ENCODE measurements at regions not wholly inside any gene's neighbourhood (a gene's known extent, or its start where the extent isn't known, plus 50 kb on each side); places are given as distances from the start of the nearest gene placed in this dataset.
A peak's percentile ranks its signal among the peaks of the same experiment; 100 is the strongest.

DNA sequence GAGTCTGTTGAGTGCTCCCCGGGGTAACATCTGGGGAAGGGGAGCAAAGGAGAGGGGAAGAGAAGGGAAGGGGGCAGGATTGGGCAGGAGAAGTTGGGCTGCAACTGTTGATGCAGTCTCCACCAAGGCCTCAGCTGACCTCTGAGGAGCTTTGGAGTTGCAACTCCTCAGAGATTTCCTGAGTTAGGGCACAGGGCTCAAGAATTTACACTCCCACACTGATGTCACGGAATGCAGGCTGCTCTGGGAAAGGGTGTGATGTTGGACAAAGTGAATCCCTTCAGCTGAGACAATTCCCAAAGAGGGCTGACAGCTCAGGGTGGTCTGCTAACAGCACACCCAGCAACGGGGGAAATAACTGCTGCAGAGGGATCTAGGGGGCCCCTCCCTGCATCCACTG, 295.6 kb downstream of the PCNX1 start:
- no peak for DNase-seq

DNA sequence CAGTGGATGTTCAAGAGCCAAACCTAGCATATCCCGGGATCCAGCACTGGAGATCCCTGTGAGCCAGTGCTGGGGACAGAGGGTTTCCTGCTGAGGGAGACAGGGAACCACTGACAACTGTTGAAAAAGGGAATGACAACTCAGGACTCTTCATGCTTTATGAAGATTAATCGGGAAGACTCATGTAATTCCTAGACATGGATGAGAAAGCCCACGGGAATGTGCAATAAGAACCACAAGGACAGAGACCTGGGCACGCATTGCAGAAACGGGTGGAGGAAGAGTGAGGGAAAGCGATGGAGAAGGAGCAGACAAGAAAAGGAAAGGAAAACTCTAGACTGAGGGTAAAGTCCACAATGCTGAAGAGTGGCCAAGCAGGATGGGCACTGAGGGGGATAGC, 296.0 kb downstream of the PCNX1 start:
- no peak for DNase-seq

DNA sequence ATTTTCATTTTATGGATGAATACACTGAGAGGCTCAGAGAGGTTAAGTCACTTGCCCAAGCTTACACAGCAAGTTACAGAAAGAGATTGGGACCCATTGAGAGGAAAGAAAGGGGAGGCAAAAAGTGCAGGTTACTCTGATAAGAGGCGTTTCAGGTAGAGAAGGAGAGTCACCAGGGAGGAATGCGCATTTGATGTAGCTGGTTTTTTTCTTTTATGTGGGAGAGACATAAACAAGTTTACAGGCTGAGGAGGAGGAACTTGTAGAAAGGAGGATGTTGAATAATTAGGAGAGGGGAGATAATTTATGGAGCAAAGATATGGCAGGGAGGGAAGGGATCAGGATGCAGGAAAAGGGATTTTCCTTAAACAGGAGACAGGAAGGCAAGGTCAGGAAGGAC, 297.0 kb downstream of the PCNX1 start:
- no peak for DNase-seq

DNA sequence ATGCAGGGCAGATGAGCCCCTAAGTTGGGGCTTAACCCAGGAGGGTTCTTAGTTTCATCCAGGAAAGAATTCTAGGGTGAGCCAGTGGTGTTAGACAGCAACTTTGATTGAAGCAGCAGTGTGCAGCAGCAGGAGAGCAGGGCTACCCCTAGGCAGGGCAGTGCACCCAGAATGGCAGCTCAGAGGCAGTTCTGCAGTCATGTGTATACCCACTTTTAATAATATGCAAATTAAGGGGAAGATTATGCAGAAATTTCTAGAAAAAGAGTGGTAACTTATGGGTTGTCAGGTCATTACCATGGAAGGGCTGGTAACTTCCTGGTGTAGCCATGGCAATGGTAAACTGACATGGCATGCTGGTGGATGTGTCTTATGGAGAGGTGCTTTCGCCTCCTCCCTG, 297.5 kb downstream of the PCNX1 start:
- no peak for DNase-seq

DNA sequence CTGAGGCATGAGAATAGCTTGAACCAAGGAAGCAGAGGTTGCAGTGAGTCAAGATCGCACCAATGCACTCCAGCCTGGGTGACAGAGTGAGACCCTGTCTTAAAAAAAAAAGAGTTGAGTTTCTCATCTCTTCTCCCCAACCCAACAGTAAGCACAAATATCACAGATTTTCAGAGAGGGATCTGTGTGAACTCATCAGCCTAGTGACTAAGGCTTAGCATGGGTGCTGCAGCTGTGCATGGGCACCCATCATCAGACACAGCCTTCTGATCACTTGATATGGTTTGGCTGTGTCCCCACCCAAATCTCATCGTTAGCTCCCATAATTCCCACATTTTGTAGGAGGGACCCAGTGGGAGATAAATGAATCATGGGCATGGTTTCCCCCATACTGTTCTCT, 298.9 kb downstream of the PCNX1 start:
- no peak for DNase-seq

DNA sequence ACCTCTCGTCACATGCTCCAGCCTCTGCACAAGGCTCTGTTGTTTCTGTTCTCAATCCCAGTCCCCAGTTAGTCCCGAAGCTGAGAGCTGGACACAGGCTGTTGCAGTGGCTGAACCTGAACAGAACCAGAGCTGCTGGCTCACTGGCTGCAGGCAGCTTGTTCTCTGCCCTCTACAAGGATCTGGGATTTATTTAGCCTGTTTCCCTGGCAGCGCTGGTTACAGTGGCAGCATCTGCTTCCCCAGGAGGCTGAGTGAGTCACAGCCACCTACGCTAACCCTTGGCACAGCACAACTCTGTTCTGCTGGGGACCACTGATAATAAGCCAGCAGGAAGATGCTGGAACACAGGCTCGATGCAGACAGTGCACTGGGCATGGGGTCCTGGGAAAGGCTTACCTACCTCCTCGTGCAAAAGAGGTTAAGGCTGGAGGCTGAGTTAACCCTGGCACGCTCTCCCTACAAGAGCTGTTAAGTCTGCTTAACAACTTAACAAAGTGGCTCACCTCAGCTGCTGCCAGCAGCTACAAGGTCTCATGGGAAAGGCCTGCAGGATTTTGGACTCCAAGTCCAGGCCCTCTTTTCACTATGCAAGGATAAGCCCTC, 299.6 kb downstream of the PCNX1 start:
- DNase-seq: no peak

DNA sequence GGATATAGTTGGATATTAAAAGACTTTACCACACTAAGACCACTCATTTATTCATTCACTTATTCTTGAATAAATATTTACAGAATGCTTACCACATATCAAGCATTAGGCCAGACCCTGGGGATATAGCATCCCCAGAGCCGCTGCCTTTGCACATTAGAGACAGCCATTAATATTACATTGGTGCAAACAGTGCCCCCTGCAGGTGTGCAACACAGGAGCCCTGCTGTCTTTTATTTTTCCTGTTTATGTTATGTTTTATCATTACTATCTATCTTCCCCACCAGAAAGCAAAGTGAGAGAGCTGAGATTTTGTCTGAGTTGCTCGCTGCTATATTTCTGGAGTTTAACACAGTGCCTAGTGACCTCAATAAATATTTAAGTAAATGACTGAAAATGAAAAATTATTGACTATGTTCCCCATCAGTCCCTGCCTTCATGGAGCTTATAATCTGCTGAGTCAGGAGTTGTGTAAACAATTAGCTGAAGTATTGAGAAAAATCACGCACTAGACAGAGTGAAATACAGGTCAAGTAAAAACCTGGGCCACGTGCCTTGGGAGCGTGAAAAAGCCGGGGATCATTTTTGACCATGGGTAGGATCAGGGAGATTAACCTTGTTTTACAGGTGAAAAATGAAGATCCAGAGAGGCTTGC, 301.6 kb downstream of the PCNX1 start:
- no peak for DNase-seq

DNA sequence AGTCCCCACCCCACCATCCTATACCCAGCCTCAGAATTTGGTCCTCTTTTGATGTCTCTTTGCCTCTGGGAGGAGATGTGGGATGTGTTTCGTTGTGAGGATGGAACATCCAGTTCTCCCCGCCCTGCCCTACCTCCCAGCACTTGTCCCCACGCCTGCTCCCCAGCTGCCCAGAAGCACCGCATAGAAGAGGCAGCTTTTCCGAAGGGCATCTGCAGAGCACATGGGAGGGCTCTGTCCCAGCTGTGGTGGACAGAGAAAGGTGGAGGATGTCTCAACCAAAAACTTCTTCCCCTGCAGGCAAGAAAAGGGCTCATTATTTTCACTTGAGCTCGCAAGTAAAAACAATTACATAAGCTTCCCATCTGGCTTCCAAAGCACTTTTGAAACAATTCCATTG, 302.6 kb downstream of the PCNX1 start:
- DNase-seq: no peak

DNA sequence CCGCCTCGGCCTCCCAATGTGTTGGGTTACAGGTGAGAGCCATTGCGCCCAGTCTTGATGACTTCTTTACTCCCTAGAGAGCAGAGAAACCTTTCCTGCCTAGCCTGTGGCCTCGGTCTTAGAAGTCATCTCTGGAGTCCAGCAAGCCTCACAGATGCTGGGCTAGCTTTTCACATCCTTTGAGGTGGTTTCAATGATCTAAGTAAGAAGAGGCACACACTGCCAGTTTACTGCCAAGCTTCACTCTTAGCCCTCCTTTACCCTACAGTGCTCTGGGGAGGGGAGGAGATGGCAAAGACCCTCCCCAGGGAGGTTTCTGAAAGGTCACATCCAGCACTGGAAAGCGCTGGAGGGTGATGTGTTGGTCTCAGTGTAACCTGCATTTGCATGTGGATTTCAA, 304.8 kb downstream of the PCNX1 start:
- DNase-seq: no peak

DNA sequence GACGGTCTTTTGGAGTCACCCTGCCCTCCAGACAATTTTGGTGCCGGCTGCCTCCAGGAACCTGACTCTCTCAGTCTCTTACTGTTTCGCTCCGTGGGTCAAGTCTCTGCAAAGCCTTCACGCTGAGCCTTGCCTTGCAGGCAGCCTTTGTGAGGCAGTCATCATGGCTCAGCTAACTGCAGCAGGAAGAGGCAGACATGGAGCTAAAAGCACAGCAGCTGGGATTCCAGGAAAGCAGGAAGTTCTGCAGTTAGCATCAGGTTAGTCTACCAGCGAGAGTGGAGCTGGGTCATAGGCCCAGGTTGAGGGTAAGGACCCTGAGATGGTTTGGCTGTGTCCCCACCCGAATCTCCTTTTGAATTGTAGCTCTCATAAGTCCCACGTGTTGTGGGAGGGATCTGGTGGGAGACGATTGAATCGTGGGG, 305.4 kb downstream of the PCNX1 start:
- DNase-seq: no peak

DNA sequence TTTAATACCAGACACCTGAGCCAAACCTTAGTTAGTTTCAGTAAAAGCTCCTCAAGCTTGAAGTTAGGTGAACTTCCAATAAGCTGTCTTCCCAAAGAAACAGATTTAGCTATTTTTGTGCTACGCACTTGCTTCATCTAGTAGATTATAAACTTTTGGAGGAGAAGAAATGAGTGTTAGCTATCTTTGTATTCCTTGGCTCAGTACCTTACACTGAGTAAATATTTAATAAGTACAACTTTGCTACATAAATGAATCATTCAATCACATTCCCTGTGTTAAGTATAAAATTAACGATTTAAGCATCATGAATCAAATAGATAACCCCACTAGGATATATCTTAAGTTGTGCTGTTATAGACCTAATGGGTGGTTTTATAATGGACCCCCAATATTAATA, 307.0 kb downstream of the PCNX1 start:
- no peak for DNase-seq

DNA sequence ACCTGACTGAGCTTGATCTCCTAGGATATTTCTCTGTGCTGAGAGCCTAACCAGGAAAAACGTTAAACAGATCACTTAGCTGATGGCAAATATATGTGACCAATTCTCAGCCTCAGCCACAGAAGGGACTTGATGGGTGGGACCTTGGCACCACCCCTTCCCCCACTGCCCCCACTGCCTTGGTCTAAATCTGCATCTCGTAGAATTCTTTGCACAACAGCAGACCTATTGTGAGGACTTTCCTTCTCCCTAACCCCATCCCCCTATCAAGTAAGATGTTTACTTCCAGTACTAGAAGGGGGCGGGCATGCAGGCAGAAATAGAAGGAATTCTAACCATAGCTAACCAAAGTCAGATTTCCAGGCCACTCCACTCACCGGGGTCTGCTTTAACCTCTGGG, 313.2 kb downstream of the PCNX1 start:
- DNase-seq: no peak

DNA sequence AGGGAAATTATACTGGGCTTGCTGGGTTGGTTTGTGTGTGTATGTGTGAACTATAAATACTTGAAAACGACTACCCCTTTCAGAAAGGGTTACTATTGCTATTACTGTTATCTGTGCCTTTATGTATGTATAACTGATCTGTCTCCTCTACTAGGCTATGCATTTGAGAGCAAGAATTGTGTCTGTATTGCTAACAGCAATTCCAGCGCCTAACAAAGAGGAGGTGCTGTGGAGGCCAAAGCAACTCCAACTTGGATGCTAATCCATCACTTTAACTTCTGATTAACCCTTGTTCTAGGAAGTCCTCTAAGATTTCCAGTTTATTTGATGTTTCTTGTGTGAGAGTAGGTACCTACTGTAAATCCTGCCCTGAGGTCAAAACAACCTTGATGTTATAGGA, 313.9 kb downstream of the PCNX1 start:
- DNase-seq: no peak

DNA sequence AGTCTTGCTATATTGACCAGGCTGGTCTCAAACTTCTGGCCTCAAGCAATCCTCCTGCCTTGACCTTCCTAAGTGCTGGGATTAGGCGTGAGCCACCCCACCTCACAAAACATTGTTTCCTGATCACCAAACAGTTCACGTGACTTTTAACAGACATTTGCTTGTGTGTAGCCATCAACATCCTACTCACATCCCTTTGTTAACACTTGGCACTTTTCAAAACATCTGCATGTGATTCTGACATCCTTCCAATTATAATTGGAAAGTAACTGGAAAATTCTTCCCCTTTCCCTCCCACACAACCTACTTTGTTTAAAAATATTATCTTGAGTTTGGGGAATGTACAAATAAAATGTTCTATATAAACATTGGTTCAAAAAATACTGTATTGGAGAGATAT, 317.9 kb downstream of the PCNX1 start:
- no peak for DNase-seq

DNA sequence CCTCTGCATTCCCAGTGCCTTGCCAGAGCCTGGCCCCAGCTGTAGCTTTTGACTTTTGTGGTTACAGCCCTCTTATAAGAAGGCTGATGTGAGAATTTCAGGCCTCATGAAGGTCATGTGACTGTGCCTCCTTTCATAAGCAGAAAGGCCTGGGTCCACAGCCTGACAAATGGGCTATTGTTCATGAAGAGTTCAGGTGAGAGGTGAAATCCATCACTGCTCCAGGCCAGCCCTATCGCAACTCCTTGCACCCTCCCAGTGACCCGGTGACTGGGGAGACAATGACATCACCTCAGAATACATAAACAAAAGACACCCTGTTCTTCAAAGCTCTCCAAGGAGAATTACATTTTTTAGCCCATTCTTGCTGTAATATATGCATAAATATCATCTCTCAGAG, 321.5 kb downstream of the PCNX1 start:
- DNase-seq: no peak

DNA sequence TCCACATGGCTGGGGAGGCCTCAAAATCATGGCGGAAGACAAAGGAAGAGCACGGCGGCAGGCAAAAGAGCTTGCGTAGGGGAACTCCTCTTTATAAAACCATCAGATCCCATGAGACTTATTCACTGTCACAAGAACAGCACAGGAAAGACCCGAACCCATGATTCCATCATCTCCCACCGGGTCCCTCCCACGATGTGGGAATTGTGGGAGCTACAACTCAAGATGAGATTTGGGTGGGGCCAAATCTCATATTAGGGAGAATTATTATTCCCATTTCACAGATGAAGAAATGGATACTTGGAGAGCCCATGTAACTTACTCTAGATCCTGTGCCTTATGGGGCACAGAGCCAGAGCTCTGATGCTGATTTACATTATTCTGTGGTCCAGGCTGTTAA, 322.6 kb downstream of the PCNX1 start:
- no peak for DNase-seq

DNA sequence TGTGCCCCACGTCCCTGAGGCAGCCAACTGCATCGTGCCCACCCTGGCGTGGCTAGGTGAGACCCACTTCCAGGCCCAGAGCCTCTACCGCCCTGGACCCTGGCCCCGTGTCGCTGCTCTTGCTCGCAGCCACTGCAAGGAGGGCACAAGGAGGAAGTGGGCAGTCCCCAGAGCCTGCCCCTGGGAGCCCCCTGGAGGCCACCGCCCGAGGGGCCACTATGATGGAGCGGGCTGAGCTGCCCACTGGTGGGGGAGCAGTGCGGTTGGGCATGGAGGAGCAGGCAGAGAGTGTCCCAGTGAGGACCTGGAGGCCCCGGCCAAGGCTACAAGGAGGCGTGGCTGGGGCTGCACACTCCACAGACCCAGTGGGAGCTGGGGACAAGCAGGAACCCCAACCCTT, 323.6 kb downstream of the PCNX1 start:
- DNase-seq: no peak

DNA sequence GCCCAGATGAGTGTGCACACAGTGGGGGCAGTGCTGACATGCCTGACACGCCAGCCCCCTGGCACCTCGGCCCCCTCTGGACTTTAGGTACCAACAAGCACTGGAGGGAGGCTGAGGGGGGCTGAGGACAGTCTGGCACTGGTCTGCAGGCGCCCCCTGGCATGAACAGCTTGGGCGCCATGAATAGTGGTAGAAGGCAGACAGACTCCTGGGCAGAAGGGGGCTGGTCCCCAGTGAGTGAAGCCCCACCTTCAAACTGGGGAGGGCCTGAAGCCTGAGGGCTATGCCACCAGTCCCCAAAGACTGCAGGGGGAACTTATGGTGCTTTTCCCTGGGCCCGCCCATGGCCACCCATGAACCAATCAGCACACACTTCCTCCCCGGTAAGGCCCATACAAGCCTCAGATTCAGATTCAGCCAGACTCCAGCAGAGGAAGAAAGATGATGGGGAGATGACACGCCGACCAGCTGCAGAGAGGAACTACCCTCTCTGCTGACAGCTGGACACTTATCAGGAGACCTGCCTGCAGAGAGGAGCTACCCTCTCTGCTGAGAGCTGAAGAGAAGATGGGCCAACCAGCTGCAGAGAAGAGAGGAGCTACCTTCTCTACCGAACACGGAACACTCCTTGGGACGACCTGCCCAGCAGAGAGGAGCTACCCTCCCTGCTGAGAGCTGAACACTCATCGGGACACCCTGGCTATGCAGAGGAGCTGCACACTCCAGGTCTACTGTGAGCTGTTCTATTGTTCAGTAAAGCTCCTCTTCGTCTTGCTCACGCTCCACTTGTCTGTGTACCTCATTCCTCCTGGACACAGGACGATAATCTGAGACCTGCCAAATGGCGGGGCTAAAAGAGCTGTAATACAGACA, 324.5 kb downstream of the PCNX1 start:
- DNase-seq: no peak

DNA sequence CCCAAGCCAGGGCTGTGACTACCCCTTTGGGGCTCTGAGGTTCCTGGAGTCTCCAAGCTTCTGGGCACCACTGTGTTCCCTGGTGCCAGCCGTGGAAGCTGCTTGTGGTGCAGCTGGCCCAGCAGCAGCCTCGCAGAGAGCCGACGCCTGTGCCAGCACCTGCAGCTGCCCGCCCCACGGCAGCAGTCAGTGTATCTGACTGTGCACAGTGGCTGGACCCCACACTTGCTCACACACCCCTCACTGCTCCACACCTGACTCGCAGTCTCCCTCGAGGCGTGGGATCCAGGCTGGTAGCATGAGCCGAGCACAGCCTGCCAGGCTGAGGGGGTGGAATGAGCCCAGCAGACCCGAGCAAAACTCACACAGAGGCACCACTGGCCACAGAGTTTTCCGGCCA, 325.2 kb downstream of the PCNX1 start:
- no peak for DNase-seq

DNA sequence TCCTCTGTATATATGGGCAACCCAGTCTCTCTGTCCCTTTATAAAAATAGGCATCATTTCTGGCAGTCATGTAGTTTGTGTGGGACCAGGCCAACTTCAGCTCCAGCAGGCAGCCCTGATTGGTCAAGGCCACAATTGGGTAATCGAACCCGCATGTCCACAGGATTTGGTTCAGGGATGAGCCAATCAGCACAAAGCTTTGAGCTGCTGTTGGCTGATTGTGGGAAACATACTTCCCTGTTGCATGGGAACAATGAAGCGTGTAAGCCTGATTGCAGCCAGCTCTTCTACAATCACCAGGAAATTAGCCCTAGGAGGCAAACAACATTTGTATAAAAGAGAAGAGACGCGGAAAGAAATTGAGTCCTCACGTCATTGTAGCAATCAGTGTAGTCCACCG, 328.6 kb downstream of the PCNX1 start:
- peak in 1 of 2 donors; percentile 34 for DNase-seq

DNA sequence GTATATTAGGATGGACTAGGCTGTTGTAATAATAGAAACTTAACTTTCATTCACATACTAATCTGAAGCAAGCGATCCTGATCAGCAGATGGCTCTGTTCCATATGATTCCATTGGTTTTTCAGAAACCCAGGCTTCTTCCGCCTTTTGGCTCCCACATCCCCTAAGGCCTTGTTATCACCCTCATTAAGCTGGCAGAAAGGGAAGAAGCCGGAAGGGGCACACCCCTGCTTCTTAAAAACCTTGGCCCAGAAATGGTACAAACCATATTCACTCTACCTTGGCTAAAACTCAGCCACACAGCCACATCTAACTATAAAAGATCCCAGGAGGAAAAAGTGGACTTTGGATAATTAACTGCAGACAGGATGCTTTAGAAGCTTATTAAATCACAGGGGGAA, 329.2 kb downstream of the PCNX1 start:
- no peak for DNase-seq

DNA sequence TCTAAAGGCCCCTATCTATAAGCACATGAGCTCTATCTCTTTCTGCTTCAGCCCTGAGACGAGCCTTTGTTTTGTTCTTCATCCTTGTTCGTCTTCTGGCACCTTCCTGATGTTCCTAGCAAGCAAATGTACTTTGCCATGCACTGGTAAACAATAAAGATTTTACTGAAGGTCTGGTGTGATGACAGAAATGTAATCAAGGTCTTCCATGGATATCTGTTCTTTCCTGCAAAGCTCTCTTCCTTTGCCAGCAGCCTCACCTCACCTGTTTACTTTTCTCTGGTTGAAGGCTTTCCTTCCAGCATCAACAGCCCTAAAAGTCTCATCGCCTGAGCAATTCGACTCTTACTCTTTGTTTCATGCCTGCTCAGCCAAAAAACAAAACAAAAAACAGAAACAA, 330.3 kb downstream of the PCNX1 start:
- no peak for DNase-seq

DNA sequence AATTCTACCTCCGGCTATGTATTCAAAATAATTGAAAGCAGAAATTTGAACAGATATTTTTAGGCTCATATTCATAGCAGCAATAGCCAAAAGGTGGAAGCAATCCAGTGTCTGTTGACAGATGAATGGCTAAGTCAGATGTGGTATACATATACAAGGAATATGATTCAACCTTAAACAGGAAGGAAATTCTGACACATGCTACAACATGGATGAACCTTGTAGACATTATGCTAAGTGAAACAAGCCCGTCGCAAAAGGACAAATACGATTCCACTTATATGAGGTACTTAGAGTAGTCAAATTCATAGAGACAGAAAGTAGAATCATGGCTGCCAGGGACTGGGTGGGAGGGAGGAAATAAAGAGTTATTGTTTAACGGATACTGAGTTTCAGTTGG, 331.6 kb downstream of the PCNX1 start:
- DNase-seq: no peak

Data from right lung (tissue), 2 donors.